Naive thymus-derived CD4-positive, alpha-beta T cell (primary cell): ENCODE measurements at regions not wholly inside any gene's neighbourhood (a gene's known extent, or its start where the extent isn't known, plus 50 kb on each side); places are given as distances from the start of the nearest gene placed in this dataset.
A peak's percentile ranks its signal among the peaks of the same experiment; 100 is the strongest.
"Not testable (repeated sequence)": the region's sequence is repeated elsewhere in the genome, so short reads cannot be mapped to it uniquely, and the experiment has no call there.

Experiments used
- ATAC-seq: fragments of 150-1000 bp; cut with Tn5 transposase; 2 replicates; pipeline ENCODE4 v1.10.0; 2021; ENCODE audit warnings: mild to moderate bottlenecking, moderate library complexity
- CTCF ChIA-PET: fragments of 350-600 bp; sonication (Branson Sonifier 250); formaldehyde crosslinking; loops from one replicate; lab custom pipeline; 2021; ENCODE audit warnings: antibody characterized with exemption; lab: Charles Lee
- POLR2A ChIA-PET: fragments of 350-600 bp; sonication (Branson Sonifier 250); formaldehyde crosslinking; loops from one replicate; lab custom pipeline; 2021; ENCODE audit warnings: antibody characterized with exemption, inconsistent platforms; lab: Charles Lee
- DNase-seq, 9 donors: peaks; one replicate each; pipeline versions ENCODE4 v3.0.0 to v3.0.0-alpha.2; 2020 to 2022; ENCODE audit warnings: mixed read lengths in 1 of 9
- H3K27ac ChIP-seq: one replicate; pipeline ENCODE4 v1.7.0; 2013; ENCODE audit warnings: mild to moderate bottlenecking, low read depth, low read length, moderate library complexity
- H3K27me3 ChIP-seq, 2 donors: one replicate each; pipeline ENCODE4 v1.7.0; 2013; ENCODE audit warnings: low read length in 2 of 2, mild to moderate bottlenecking in 2 of 2, moderate library complexity in 2 of 2; ENCODE audit not compliant: control insufficient read depth in 2 of 2, insufficient read depth in 2 of 2
- H3K36me3 ChIP-seq, 3 experiments: 1 replicate in 2 of 3; 2 replicates in 1 of 3; pipeline ENCODE4 v1.7.0; 2013; ENCODE audit warnings: low read length in 3 of 3, mild to moderate bottlenecking in 3 of 3, moderate library complexity in 1 of 3; ENCODE audit not compliant: insufficient read depth in 3 of 3, control insufficient read depth in 2 of 3
- H3K4me1 ChIP-seq, 2 donors: one replicate each; pipeline ENCODE4 v1.7.0; 2013; ENCODE audit warnings: low read length in 2 of 2, mild to moderate bottlenecking in 2 of 2, moderate library complexity in 1 of 2; ENCODE audit not compliant: control insufficient read depth in 2 of 2, insufficient read depth in 2 of 2
- H3K4me3 ChIP-seq: 2 replicates; pipeline ENCODE4 v1.7.0; 2013; ENCODE audit warnings: mild to moderate bottlenecking, low read length
- H3K9me3 ChIP-seq, 3 experiments: 1 replicate in 2 of 3; 2 replicates in 1 of 3; pipeline ENCODE4 v1.7.0; 2013; ENCODE audit warnings: low read length in 3 of 3; ENCODE audit not compliant: control insufficient read depth in 2 of 3
- H3K27ac Mint-ChIP-seq, 9 donors: one replicate each; pipeline ENCODE4 v1.8.0; 2020 to 2022; ENCODE audit warnings: mixed read lengths in 9 of 9, mild to moderate bottlenecking in 8 of 9, moderate library complexity in 5 of 9, inconsistent platforms in 2 of 9
- H3K27me3 Mint-ChIP-seq, 5 donors: one replicate each; pipeline ENCODE4 v1.8.0; 2021 to 2022; ENCODE audit warnings: mixed read lengths in 5 of 5, mild to moderate bottlenecking in 1 of 5
- H3K36me3 Mint-ChIP-seq, 5 donors: one replicate each; pipeline ENCODE4 v1.8.0; 2020 to 2022; ENCODE audit warnings: mixed read lengths in 5 of 5, mild to moderate bottlenecking in 3 of 5, inconsistent platforms in 1 of 5
- H3K4me1 Mint-ChIP-seq, 7 donors: one replicate each; pipeline ENCODE4 v1.8.0; 2020 to 2022; ENCODE audit warnings: mixed read lengths in 7 of 7, mild to moderate bottlenecking in 3 of 7, inconsistent platforms in 1 of 7
- H3K4me3 Mint-ChIP-seq, 10 donors: one replicate each; pipeline ENCODE4 v1.8.0; 2020 to 2022; ENCODE audit warnings: mild to moderate bottlenecking in 10 of 10, mixed read lengths in 10 of 10, moderate library complexity in 6 of 10, inconsistent platforms in 2 of 10
- H3K9me3 Mint-ChIP-seq, 11 donors: one replicate each; pipeline ENCODE4 v1.8.0; 2020 to 2022; ENCODE audit warnings: mixed read lengths in 11 of 11, mild to moderate bottlenecking in 4 of 11, inconsistent platforms in 1 of 11, moderate library complexity in 1 of 11
- intact Hi-C, 2 donors: fragments of 100-400 bp; cut with micrococcal nuclease; formaldehyde crosslinking; loops; one replicate each; pipeline ENCODE4 v1.15.1; 2023

- H3K27ac ChIP-seq, H3K36me3 ChIP-seq, intact Hi-C loops, CTCF ChIA-PET, H3K4me3 Mint-ChIP-seq, H3K27ac Mint-ChIP-seq, H3K27me3 ChIP-seq, ATAC-seq, POLR2A ChIA-PET, H3K9me3 ChIP-seq, H3K4me3 ChIP-seq, H3K4me1 ChIP-seq, H3K4me1 Mint-ChIP-seq, H3K36me3 Mint-ChIP-seq: not testable (repeated sequence)
- DNase-seq = peak in 2 of 9 donors; percentile 22 to 27
- H3K27me3 Mint-ChIP-seq = peaks cover 0 to 27% (median 5%) of the 10 kb centered on the region in 5 donors
- H3K9me3 Mint-ChIP-seq = peaks cover 0 to 10% (median 0%) of the 10 kb centered on the region in 11 donors
Observed at GRCh38 chr6:168840932-168841331, 399.9 kb downstream of the SMOC2 start.

- intact Hi-C loops, H3K4me3 ChIP-seq, H3K4me1 Mint-ChIP-seq, H3K27ac Mint-ChIP-seq, H3K4me1 ChIP-seq, H3K27ac ChIP-seq, H3K9me3 ChIP-seq, DNase-seq, POLR2A ChIA-PET, H3K27me3 ChIP-seq, H3K36me3 Mint-ChIP-seq, H3K4me3 Mint-ChIP-seq, ATAC-seq, CTCF ChIA-PET, H3K36me3 ChIP-seq: not testable (repeated sequence)
- peaks cover 0 to 10% (median 0%) of the 10 kb centered on the region in 11 donors for H3K9me3 Mint-ChIP-seq
- peaks cover 0 to 31% (median 6%) of the 10 kb centered on the region in 5 donors for H3K27me3 Mint-ChIP-seq
Observed at GRCh38 chr6:168840299-168840698, 399.3 kb downstream of the SMOC2 start.

- Mint-ChIP-seq H3K4me1 (peaks cover 0 to 5% (median 0%) of the 10 kb centered on the region in 7 donors), H3K36me3 (peaks cover 0 to 9% (median 0%) of the 10 kb centered on the region in 5 donors), H3K9me3 (peaks cover 0 to 10% (median 0%) of the 10 kb centered on the region in 11 donors), H3K4me3 (no peak overlapping the region), H3K27me3 (peaks cover 0 to 41% (median 19%) of the 10 kb centered on the region in 5 donors), H3K27ac (no peak overlapping the region)
- ChIA-PET POLR2A (no interaction called here), CTCF (no interaction called here)
- no peaks in the 10 kb centered on the region for H3K27me3 ChIP-seq
- no peak overlapping the region for H3K27ac ChIP-seq
- ATAC-seq (no peak), DNase-seq (no peak)
- intact Hi-C loops = no loop called here
- H3K4me3 ChIP-seq = no peak overlapping the region
- no peaks in the 10 kb centered on the region for H3K9me3 ChIP-seq
- no peaks in the 10 kb centered on the region for H3K4me1 ChIP-seq
- H3K36me3 ChIP-seq = no peaks in the 10 kb centered on the region
Observed at GRCh38 chr6:168838037-168838399, 397.0 kb downstream of the SMOC2 start.

GRCh38 chr6:168837254-168838036, 396.5 kb downstream of the SMOC2 start:
- peaks cover 0 to 10% (median 0%) of the 10 kb centered on the region in 11 donors for H3K9me3 Mint-ChIP-seq
- H3K4me3 ChIP-seq = no peak overlapping the region
- H3K27ac Mint-ChIP-seq = no peak overlapping the region
- ChIA-PET POLR2A (no interaction called here), CTCF (no interaction called here)
- H3K9me3 ChIP-seq = no peaks in the 10 kb centered on the region
- peaks cover 0 to 46% (median 19%) of the 10 kb centered on the region in 5 donors for H3K27me3 Mint-ChIP-seq
- peaks cover 0 to 5% (median 0%) of the 10 kb centered on the region in 7 donors for H3K4me1 Mint-ChIP-seq
- H3K27me3 ChIP-seq = no peaks in the 10 kb centered on the region
- intact Hi-C loops = no loop called here
- ATAC-seq (no peak), DNase-seq (no peak)
- no peak overlapping the region for H3K27ac ChIP-seq
- H3K4me1 ChIP-seq = no peaks in the 10 kb centered on the region
- peaks cover 0 to 9% (median 0%) of the 10 kb centered on the region in 5 donors for H3K36me3 Mint-ChIP-seq
- H3K4me3 Mint-ChIP-seq = no peak overlapping the region
- no peaks in the 10 kb centered on the region for H3K36me3 ChIP-seq

GRCh38 chr6:168835991-168836390, 395.0 kb downstream of the SMOC2 start:
- no peaks in the 10 kb centered on the region for H3K27me3 ChIP-seq
- H3K4me3 ChIP-seq = no peak overlapping the region
- ATAC-seq (no peak), DNase-seq (no peak)
- no peak overlapping the region for H3K27ac Mint-ChIP-seq
- ChIA-PET CTCF (no interaction called here), POLR2A (no interaction called here)
- H3K4me1 Mint-ChIP-seq = peaks cover 0 to 4% (median 0%) of the 10 kb centered on the region in 7 donors
- intact Hi-C loops = no loop called here
- no peaks in the 10 kb centered on the region for H3K9me3 ChIP-seq
- peaks cover 0 to 8% (median 0%) of the 10 kb centered on the region in 5 donors for H3K36me3 Mint-ChIP-seq
- no peaks in the 10 kb centered on the region for H3K4me1 ChIP-seq
- H3K9me3 Mint-ChIP-seq = peaks cover 0 to 10% (median 0%) of the 10 kb centered on the region in 11 donors
- H3K36me3 ChIP-seq = no peaks in the 10 kb centered on the region
- no peak overlapping the region for H3K4me3 Mint-ChIP-seq
- no peak overlapping the region for H3K27ac ChIP-seq
- peaks cover 0 to 53% (median 19%) of the 10 kb centered on the region in 5 donors for H3K27me3 Mint-ChIP-seq

GRCh38 chr6:168834801-168835200, 393.8 kb downstream of the SMOC2 start:
- peaks cover 0 to 53% (median 19%) of the 10 kb centered on the region in 5 donors for H3K27me3 Mint-ChIP-seq
- H3K9me3 ChIP-seq = no peaks in the 10 kb centered on the region
- peaks cover 0 to 8% (median 0%) of the 10 kb centered on the region in 11 donors for H3K9me3 Mint-ChIP-seq
- H3K36me3 ChIP-seq = no peaks in the 10 kb centered on the region
- H3K4me3 Mint-ChIP-seq = no peak overlapping the region
- CTCF ChIA-PET = no interaction called here
- DNase-seq (no peak), ATAC-seq (no peak)
- no peak overlapping the region for H3K27ac ChIP-seq
- peaks cover 0 to 6% (median 0%) of the 10 kb centered on the region in 5 donors for H3K36me3 Mint-ChIP-seq
- POLR2A ChIA-PET = no interaction called here
- no peak overlapping the region for H3K27ac Mint-ChIP-seq
- H3K4me3 ChIP-seq = no peak overlapping the region
- H3K27me3 ChIP-seq = no peaks in the 10 kb centered on the region
- intact Hi-C loops = no loop called here
- H3K4me1 ChIP-seq = no peaks in the 10 kb centered on the region
- H3K4me1 Mint-ChIP-seq = peaks cover 0 to 2% (median 0%) of the 10 kb centered on the region in 7 donors
